Smooth muscle cell (in vitro differentiated cells): ENCODE measurements at regions not wholly inside any gene's neighbourhood (a gene's known extent, or its start where the extent isn't known, plus 50 kb on each side); places are given as distances from the start of the nearest gene placed in this dataset.

Experiments
- DNase-seq: peaks from one replicate; lab custom pipeline; 2025; ENCODE audit not compliant: unreplicated experiment; lab: John Stamatoyannopoulos, UW
- H2AFZ ChIP-seq: fragments of 200-600 bp; sonication (generic); 2 replicates; pipeline ENCODE4 v1.6.0; 2016; ENCODE audit warnings: antibody characterized with exemption, low read depth, mild to moderate bottlenecking
- H3F3A ChIP-seq: fragments of 200-600 bp; sonication (generic); 2 replicates; pipeline ENCODE4 v1.6.0; 2017; ENCODE audit warnings: antibody characterized with exemption, low read depth
- H3K27ac ChIP-seq: fragments of 200-600 bp; sonication (generic); 2 replicates; pipeline ENCODE4 v1.5.1; 2016; ENCODE audit warnings: low read depth, mild to moderate bottlenecking
- H3K27me3 ChIP-seq: fragments of 200-600 bp; sonication (generic); 2 replicates; pipeline ENCODE4 v1.6.1; 2016; ENCODE audit warnings: low read depth, mild to moderate bottlenecking
- H3K36me3 ChIP-seq: fragments of 200-600 bp; sonication (generic); 2 replicates; pipeline ENCODE4 v1.5.1; 2016; ENCODE audit warnings: low read depth
- H3K4me1 ChIP-seq: fragments of 200-600 bp; sonication (generic); 2 replicates; pipeline ENCODE4 v1.5.1; 2016; ENCODE audit warnings: low read depth
- H3K4me2 ChIP-seq: fragments of 200-600 bp; sonication (generic); 2 replicates; pipeline ENCODE4 v1.6.0; 2016; ENCODE audit warnings: mild to moderate bottlenecking
- H3K4me3 ChIP-seq: fragments of 200-600 bp; sonication (generic); 2 replicates; pipeline ENCODE4 v1.5.1; 2016; ENCODE audit warnings: mild to moderate bottlenecking
- H3K79me2 ChIP-seq: fragments of 200-600 bp; sonication (generic); 2 replicates; pipeline ENCODE4 v1.6.0; 2016; ENCODE audit warnings: low read depth, mild to moderate bottlenecking
- H3K9ac ChIP-seq: fragments of 200-600 bp; sonication (generic); 2 replicates; pipeline ENCODE4 v1.6.0; 2016; ENCODE audit warnings: low read depth
- H3K9me3 ChIP-seq: fragments of 200-600 bp; sonication (generic); replicated peaks from 2 replicates; pipeline ENCODE4 v1.5.1; 2016; ENCODE audit warnings: low read depth
- H4K20me1 ChIP-seq: fragments of 200-600 bp; sonication (generic); 2 replicates; pipeline ENCODE4 v1.6.0; 2016; ENCODE audit warnings: low read depth
- WGBS: methylation state at CpG from one replicate; pipeline ENCODE4 v1.1.7; 2016; ENCODE audit warnings: low lambda C conversion rate; 5-methylcytosine and 5-hydroxymethylcytosine counted together
- TF ChIP-seq, protein P1 (sequence below): fragments of 200-600 bp; sonication (generic); IDR thresholded peaks from 2 replicates; pipeline ENCODE4 v1.5.1; 2017; ENCODE audit warnings: borderline replicate concordance, mild to moderate bottlenecking, antibody characterized with exemption; ENCODE audit not compliant: insufficient read depth, poor library complexity, severe bottlenecking

DNA sequence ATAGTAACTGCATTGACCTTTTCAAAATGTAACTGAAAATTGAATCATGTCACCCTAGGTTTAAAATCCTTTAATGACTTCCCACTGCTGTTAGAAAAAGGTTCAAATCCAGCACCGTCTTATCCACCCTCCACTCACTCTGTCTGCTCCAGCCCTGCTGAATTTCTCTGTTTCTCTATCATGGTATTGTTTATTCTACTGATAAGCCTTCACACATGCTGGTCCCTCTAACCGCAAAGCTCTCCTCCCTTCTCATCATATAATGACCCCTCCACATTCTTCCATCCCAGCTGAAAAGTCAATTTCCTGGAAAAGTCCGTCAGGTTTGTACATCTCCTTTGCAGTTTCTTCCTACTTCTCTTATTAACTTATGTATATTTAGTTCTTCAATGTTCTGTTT is 389.2 kb upstream of the F9 start:
- H4K20me1 ChIP-seq: no peaks in the 10 kb centered on the region
- no peaks in the 10 kb centered on the region for H3K27me3 ChIP-seq
- H2AFZ ChIP-seq: no peak overlapping the region
- no peak overlapping the region for H3K9ac ChIP-seq
- no peaks in the 10 kb centered on the region for H3K9me3 ChIP-seq
- H3K27ac ChIP-seq: no peak overlapping the region
- H3K79me2 ChIP-seq: no peaks in the 10 kb centered on the region
- TF ChIP-seq, protein P1, sequence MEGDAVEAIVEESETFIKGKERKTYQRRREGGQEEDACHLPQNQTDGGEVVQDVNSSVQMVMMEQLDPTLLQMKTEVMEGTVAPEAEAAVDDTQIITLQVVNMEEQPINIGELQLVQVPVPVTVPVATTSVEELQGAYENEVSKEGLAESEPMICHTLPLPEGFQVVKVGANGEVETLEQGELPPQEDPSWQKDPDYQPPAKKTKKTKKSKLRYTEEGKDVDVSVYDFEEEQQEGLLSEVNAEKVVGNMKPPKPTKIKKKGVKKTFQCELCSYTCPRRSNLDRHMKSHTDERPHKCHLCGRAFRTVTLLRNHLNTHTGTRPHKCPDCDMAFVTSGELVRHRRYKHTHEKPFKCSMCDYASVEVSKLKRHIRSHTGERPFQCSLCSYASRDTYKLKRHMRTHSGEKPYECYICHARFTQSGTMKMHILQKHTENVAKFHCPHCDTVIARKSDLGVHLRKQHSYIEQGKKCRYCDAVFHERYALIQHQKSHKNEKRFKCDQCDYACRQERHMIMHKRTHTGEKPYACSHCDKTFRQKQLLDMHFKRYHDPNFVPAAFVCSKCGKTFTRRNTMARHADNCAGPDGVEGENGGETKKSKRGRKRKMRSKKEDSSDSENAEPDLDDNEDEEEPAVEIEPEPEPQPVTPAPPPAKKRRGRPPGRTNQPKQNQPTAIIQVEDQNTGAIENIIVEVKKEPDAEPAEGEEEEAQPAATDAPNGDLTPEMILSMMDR: no peak
- no peaks in the 10 kb centered on the region for H3F3A ChIP-seq
- no peak for DNase-seq
- H3K4me2 ChIP-seq: no peak overlapping the region
- no peak overlapping the region for H3K4me3 ChIP-seq
- H3K4me1 ChIP-seq: no peaks in the 10 kb centered on the region
- WGBS: 70% methylated on average over 3 of the region's 3 CpGs
- H3K36me3 ChIP-seq: no peaks in the 10 kb centered on the region

DNA sequence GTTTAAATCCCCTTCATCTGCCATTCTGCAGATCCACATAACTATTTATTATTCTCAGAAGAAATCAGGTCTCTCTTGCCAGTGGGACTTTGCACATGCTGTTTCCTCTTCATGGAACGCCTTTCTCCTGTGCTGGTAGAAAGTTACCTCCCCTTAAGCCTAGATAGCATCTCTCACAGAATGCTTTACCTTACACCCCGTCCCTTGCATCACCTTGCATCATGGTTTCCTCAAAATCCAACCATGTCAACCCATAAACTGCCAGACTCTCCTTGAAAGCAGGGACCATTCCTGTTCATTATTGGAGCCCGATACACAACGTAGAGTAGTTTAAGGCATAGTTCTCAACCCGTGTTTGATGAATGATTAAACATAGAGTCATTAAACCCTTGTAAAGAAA is 396.2 kb upstream of the F9 start:
- no peaks in the 10 kb centered on the region for H4K20me1 ChIP-seq
- TF ChIP-seq, protein P1: no peak
- no peak for DNase-seq
- H3K4me1 ChIP-seq: no peaks in the 10 kb centered on the region
- H3K9me3 ChIP-seq: no peaks in the 10 kb centered on the region
- H3K4me3 ChIP-seq: no peak overlapping the region
- H3F3A ChIP-seq: no peaks in the 10 kb centered on the region
- no peak overlapping the region for H3K4me2 ChIP-seq
- H3K27me3 ChIP-seq: no peaks in the 10 kb centered on the region
- no peak overlapping the region for H2AFZ ChIP-seq
- H3K27ac ChIP-seq: no peak overlapping the region
- H3K9ac ChIP-seq: no peak overlapping the region
- H3K36me3 ChIP-seq: no peaks in the 10 kb centered on the region
- WGBS: 78% methylated on average over 5 of the region's 5 CpGs
- no peaks in the 10 kb centered on the region for H3K79me2 ChIP-seq

DNA sequence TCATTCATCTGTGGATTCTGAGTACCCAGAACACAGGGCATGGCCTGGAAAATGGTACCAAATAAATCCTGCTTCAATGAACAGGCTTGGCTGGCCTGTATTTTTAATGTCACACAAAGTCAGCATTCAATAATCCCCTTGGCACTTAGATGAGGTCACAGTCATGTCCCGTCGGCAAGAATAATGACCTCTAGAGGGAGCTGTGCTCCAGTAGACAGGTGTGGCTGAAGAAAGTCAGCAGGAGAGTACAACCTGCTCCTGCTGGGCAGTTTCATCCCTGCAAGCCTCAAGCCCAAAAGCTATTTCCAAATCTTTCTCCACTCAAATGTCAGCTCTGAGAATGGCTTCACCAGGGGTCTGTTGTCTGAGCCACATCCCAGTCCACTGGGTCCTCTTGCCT is 404.0 kb upstream of the F9 start:
- Histone ChIP-seq H3F3A (no peaks in the 10 kb centered on the region), H3K4me1 (no peaks in the 10 kb centered on the region), H3K36me3 (no peaks in the 10 kb centered on the region), H3K4me2 (no peak overlapping the region), H3K27me3 (no peaks in the 10 kb centered on the region), H3K4me3 (no peak overlapping the region), H4K20me1 (no peaks in the 10 kb centered on the region), H2AFZ (no peak overlapping the region), H3K9ac (no peak overlapping the region), H3K79me2 (no peaks in the 10 kb centered on the region), H3K27ac (no peak overlapping the region), H3K9me3 (no peaks in the 10 kb centered on the region)
- 37% methylated on average over 2 of the region's 2 CpGs for WGBS
- no peak for DNase-seq
- TF ChIP-seq, protein P1: peak; percentile 31

DNA sequence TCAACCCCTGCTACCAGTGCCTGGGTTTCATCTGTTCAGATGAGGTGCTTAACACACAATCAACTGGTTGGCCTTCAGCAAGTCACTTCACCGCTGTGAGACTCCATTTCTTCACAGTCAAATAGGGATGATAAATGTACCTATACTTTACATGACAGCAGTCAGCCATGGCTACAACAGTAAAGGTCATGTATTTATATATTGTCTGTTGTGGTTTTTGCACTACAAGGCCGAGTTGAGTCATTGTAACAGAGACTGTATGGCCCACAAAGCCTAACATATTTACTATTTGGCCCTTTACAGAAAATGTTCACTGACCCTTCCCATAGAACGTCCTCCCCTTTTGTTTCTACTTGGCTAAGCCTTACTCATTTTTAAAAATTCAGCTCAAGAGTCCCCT is 404.6 kb upstream of the F9 start:
- no peak for DNase-seq
- Histone ChIP-seq H3F3A (no peaks in the 10 kb centered on the region), H2AFZ (no peak overlapping the region), H3K79me2 (no peaks in the 10 kb centered on the region), H4K20me1 (no peaks in the 10 kb centered on the region), H3K36me3 (no peaks in the 10 kb centered on the region), H3K4me3 (no peak overlapping the region), H3K4me1 (no peaks in the 10 kb centered on the region), H3K27me3 (no peaks in the 10 kb centered on the region), H3K27ac (no peak overlapping the region), H3K4me2 (no peak overlapping the region), H3K9me3 (no peaks in the 10 kb centered on the region), H3K9ac (no peak overlapping the region)
- 61% methylated on average over 3 of the region's 3 CpGs for WGBS
- TF ChIP-seq, protein P1: no peak
